GM19452 (cell line): ENCODE measurements at regions not wholly inside any gene's neighbourhood (a gene's known extent, or its start where the extent isn't known, plus 50 kb on each side); places are given as distances from the start of the nearest gene placed in this dataset.
"Not testable (repeated sequence)": the region's sequence is repeated elsewhere in the genome, so short reads cannot be mapped to it uniquely, and the experiment has no call there.

Experiments used
- ATAC-seq: cut with Tn5 transposase; IDR thresholded peaks from one replicate; pipeline ENCODE4 v1.9.1; 2021; ENCODE audit not compliant: unreplicated experiment

GRCh38 chr7:142447762-142448161, 189.9 kb upstream of the PRSS58 start:
- ATAC-seq: no peak

- no peak for ATAC-seq
Measured at GRCh38 chr7:142445019-142445686, 187.3 kb upstream of the PRSS58 start.

GRCh38 chr7:142443216-142444010, 185.6 kb upstream of the PRSS58 start:
- ATAC-seq: no peak

GRCh38 chr7:142442396-142442795, 184.5 kb upstream of the PRSS58 start:
- no peak for ATAC-seq

GRCh38 chr7:142440906-142441411, 183.1 kb upstream of the PRSS58 start:
- ATAC-seq: peak; percentile 51

GRCh38 chr7:142440219-142440905, 182.5 kb upstream of the PRSS58 start:
- ATAC-seq: no peak

- ATAC-seq: peak; percentile 65
Measured at GRCh38 chr7:142439739-142440138, 181.9 kb upstream of the PRSS58 start.

- ATAC-seq: no peak
Measured at GRCh38 chr7:142438923-142439515, 181.2 kb upstream of the PRSS58 start.

- no peak for ATAC-seq
Measured at GRCh38 chr7:142438235-142438922, 180.5 kb upstream of the PRSS58 start.

GRCh38 chr7:142437741-142438140, 179.9 kb upstream of the PRSS58 start:
- no peak for ATAC-seq

GRCh38 chr7:142436601-142437000, 178.7 kb upstream of the PRSS58 start:
- no peak for ATAC-seq

GRCh38 chr7:142435606-142436005, 177.7 kb upstream of the PRSS58 start:
- ATAC-seq: not testable (repeated sequence)

- no peak for ATAC-seq
Measured at GRCh38 chr7:142434666-142435167, 176.9 kb upstream of the PRSS58 start.

GRCh38 chr7:142434133-142434532, 176.3 kb upstream of the PRSS58 start:
- not testable (repeated sequence) for ATAC-seq

- no peak for ATAC-seq
Measured at GRCh38 chr7:142432377-142432776, 174.5 kb upstream of the PRSS58 start.

- ATAC-seq: no peak
Measured at GRCh38 chr7:142431491-142431890, 173.6 kb upstream of the PRSS58 start.

- ATAC-seq: no peak
Measured at GRCh38 chr7:142428094-142428493, 170.2 kb upstream of the PRSS58 start.

- ATAC-seq: no peak
Measured at GRCh38 chr7:142425281-142425680, 167.4 kb upstream of the PRSS58 start.

GRCh38 chr7:142422621-142423020, 164.8 kb upstream of the PRSS58 start:
- no peak for ATAC-seq

- no peak for ATAC-seq
Measured at GRCh38 chr7:142420554-142421362, 162.9 kb upstream of the PRSS58 start.
